Uterus (tissue), 3 donors: ENCODE measurements at regions not wholly inside any gene's neighbourhood (a gene's known extent, or its start where the extent isn't known, plus 50 kb on each side); places are given as distances from the start of the nearest gene placed in this dataset.

Source experiments
- DNase-seq, 2 donors: peaks; one replicate each; pipeline ENCODE4 v3.0.0-alpha.2; 2019 to 2020
- H3K27ac ChIP-seq, 2 donors: fragments of 200-600 bp; sonication (generic); 1 replicate in 1 of 2; 2 replicates in 1 of 2; pipeline ENCODE4 v1.5.1; 2016 to 2018
- H3K27me3 ChIP-seq, 2 donors: fragments of 200-600 bp; sonication (generic); one replicate each; pipeline ENCODE4 v1.5.1; 2018 to 2019; ENCODE audit warnings: control low read depth in 1 of 2
- H3K36me3 ChIP-seq, 2 donors: fragments of 200-600 bp; sonication (generic); one replicate each; pipeline ENCODE4 v1.5.1; 2019; ENCODE audit warnings: control low read depth in 1 of 2
- H3K4me1 ChIP-seq, 2 donors: fragments of 200-600 bp; sonication (generic); one replicate each; pipeline ENCODE4 v1.5.1; 2018 to 2019; ENCODE audit warnings: control low read depth in 1 of 2
- H3K4me3 ChIP-seq, 2 donors: fragments of 200-600 bp; sonication (generic); 1 replicate in 1 of 2; 2 replicates in 1 of 2; pipeline ENCODE4 v1.5.1; 2018 to 2019; ENCODE audit warnings: mild to moderate bottlenecking in 1 of 2
- H3K9me3 ChIP-seq, 2 donors: fragments of 200-600 bp; sonication (generic); one replicate each; pipeline ENCODE4 v1.5.1; 2019; ENCODE audit warnings: control low read depth in 1 of 2
- POLR2A ChIP-seq, 2 donors: fragments of 450-650 bp; IDR thresholded peaks; one replicate each; pipeline ENCODE4 v1.6.1; 2016; ENCODE audit warnings: antibody characterized with exemption in 2 of 2, mild to moderate bottlenecking in 1 of 2, moderate library complexity in 1 of 2
- intact Hi-C: fragments of 100-400 bp; cut with DNase I; formaldehyde crosslinking; loops from one replicate; pipeline ENCODE4 v1.15.1; 2023; ENCODE audit warnings: low total_unique reads
- TF ChIP-seq, protein P1 (sequence below), 4 experiments: fragments of 200-600 bp in 2 of 4; fragments of 450-650 bp in 2 of 4; sonication (generic) in 2 of 4; IDR thresholded peaks; one replicate each; pipeline ENCODE4 v1.5.1; 2016 to 2019; ENCODE audit warnings: antibody characterized with exemption in 4 of 4, mild to moderate bottlenecking in 2 of 4, moderate library complexity in 1 of 4
- donor health status: DM: yes; HTN: yes; CAD: no.

DNA sequence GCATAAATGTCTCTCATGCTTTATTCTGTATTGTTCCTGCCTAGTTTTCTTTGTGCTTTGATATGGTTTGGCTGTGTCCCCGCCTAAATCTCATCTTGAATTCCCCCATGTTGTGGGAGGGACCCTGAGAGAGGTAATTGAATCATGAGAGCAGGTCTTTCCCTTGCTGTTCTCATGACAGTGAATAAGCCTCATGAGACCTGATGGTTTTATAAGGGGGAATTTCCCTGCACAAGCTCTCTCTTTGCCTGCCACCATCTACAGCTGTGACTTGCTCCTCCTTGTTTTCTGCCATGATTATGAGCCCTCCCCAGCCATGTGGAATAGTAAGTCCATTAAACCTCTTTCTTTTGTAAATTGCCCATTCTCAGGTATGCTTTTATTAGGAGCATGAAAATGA, 1596.6 kb downstream of the SI start:
- no peak for TF ChIP-seq POLR2A (IDR thresholded peaks at IDR 0.05)
- TF ChIP-seq, protein P1, sequence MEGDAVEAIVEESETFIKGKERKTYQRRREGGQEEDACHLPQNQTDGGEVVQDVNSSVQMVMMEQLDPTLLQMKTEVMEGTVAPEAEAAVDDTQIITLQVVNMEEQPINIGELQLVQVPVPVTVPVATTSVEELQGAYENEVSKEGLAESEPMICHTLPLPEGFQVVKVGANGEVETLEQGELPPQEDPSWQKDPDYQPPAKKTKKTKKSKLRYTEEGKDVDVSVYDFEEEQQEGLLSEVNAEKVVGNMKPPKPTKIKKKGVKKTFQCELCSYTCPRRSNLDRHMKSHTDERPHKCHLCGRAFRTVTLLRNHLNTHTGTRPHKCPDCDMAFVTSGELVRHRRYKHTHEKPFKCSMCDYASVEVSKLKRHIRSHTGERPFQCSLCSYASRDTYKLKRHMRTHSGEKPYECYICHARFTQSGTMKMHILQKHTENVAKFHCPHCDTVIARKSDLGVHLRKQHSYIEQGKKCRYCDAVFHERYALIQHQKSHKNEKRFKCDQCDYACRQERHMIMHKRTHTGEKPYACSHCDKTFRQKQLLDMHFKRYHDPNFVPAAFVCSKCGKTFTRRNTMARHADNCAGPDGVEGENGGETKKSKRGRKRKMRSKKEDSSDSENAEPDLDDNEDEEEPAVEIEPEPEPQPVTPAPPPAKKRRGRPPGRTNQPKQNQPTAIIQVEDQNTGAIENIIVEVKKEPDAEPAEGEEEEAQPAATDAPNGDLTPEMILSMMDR (IDR thresholded peaks at IDR 0.05), result no peak
- no peak for DNase-seq
- no peak overlapping the region for H3K4me3 ChIP-seq
- no peaks in the 10 kb centered on the region for H3K9me3 ChIP-seq
- no peaks in the 10 kb centered on the region for H3K4me1 ChIP-seq
- intact Hi-C loops, result no loop called here
- H3K27ac ChIP-seq, result no peak overlapping the region
- H3K36me3 ChIP-seq, result no peaks in the 10 kb centered on the region
- no peaks in the 10 kb centered on the region for H3K27me3 ChIP-seq

DNA sequence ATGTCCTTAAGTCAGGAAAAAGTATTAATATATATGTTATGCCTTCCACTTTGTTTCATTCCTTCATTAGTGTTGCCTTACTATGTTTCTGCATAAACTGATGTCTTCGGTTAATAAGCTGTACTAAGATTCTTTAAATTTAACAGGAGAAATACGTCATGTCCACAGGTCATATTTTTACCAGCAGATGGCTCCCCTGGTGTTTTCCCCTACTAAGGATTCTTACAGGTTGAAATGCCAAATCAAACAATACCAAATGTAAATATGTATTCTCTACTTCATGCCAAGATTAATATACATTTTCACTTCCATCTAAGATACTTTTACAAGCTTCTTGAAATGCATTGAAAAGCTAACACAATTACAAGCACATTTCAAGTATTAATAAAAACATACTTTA, 1602.1 kb downstream of the SI start:
- TF ChIP-seq POLR2A (IDR thresholded peaks at IDR 0.05), result no peak
- TF ChIP-seq, protein P1 (IDR thresholded peaks at IDR 0.05), result no peak
- Histone ChIP-seq H3K27ac (no peak overlapping the region), H3K4me1 (no peaks in the 10 kb centered on the region), H3K4me3 (no peak overlapping the region), H3K27me3 (no peaks in the 10 kb centered on the region), H3K36me3 (no peaks in the 10 kb centered on the region), H3K9me3 (no peaks in the 10 kb centered on the region)
- DNase-seq, result no peak
- intact Hi-C loops, result no loop called here

DNA sequence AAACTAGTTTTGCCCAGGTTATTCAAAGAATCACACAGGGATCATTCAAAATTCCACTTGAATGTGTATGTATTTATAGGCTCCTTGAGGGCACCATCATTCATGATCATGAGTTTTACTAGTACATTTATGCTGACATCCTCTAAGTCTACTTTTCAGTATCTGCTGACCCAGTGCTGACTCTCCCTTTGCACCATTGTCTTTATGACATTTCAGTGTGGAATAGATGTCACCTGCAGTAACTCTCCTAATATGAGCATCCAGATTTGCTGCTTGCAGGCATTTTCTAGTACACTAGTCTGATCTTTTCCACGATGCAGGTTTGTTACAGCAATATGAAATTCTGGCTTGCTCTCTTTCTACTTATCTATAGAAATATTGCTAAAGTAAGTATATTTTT, 1603.5 kb downstream of the SI start:
- Histone ChIP-seq H3K9me3 (no peaks in the 10 kb centered on the region), H3K4me3 (no peak overlapping the region), H3K4me1 (no peaks in the 10 kb centered on the region), H3K27ac (no peak overlapping the region), H3K36me3 (no peaks in the 10 kb centered on the region), H3K27me3 (no peaks in the 10 kb centered on the region)
- no peak for DNase-seq
- TF ChIP-seq, protein P1 (IDR thresholded peaks at IDR 0.05), result no peak
- TF ChIP-seq POLR2A (IDR thresholded peaks at IDR 0.05), result no peak
- intact Hi-C loops, result no loop called here

DNA sequence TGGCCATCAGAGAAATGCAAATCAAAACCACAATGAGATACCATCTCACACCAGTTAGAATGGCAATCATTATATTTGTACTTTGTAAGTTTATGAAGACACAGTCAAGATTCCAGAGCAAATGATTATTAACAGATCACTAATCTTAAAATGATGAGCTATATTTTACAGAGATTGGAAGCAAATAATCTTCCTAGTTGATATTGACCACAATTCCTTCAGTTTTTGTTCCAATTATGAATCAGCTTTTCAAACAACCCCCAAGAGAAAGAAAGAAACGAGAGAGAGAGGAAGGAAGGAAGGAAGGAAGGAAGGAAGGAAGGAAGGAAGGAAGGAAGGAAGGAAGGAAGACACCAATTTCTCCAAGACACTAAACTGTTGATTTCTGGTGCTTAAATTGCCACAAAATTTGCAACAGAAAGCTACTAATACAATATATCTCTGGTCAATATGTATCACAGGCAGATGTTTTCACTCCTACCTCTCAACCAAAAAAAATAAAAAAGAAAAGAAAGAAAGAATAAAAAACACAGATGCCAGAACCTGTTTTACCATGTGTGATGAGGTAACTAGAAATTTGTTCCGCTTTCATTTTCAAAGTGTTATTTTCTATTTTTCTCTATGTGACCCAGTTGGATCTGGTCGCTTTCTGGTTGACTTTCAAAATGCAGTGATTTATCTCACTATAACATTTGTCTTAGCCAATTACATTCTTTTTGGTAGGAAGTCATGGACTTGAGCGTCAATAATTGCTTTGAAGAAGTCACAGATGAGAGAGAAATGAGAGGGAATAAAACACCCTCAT, 1609.6 kb downstream of the SI start:
- no peak for DNase-seq
- H3K36me3 ChIP-seq, result no peaks in the 10 kb centered on the region
- H3K9me3 ChIP-seq, result no peaks in the 10 kb centered on the region
- TF ChIP-seq POLR2A (IDR thresholded peaks at IDR 0.05), result no peak
- TF ChIP-seq, protein P1 (IDR thresholded peaks at IDR 0.05), result no peak
- intact Hi-C loops, result no loop called here
- H3K27ac ChIP-seq, result no peak overlapping the region
- H3K27me3 ChIP-seq, result no peaks in the 10 kb centered on the region
- no peaks in the 10 kb centered on the region for H3K4me1 ChIP-seq
- no peak overlapping the region for H3K4me3 ChIP-seq

DNA sequence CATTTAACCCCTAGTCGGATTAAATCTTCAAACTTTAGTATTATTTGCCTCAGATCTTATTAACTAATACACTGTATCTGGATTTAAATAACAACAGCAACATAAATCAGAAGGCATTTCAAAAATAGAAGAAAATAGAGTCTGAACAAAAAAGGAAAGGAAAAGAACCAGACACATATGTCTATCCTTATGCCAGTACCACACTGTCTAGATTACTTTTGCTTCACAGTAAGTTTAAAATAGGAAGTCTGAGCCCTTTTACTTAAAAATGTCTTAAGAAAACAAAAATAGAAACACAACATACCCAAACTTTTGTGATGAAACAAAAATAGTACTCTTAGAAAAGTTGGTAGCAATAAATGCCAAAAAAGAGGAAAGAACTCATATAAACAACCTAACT, 1615.8 kb downstream of the SI start:
- no peak for TF ChIP-seq POLR2A (IDR thresholded peaks at IDR 0.05)
- TF ChIP-seq, protein P1 (IDR thresholded peaks at IDR 0.05), result no peak
- no peak for DNase-seq
- H3K36me3 ChIP-seq, result no peaks in the 10 kb centered on the region
- H3K4me3 ChIP-seq, result no peak overlapping the region
- H3K27ac ChIP-seq, result no peak overlapping the region
- no peaks in the 10 kb centered on the region for H3K9me3 ChIP-seq
- H3K4me1 ChIP-seq, result no peaks in the 10 kb centered on the region
- intact Hi-C loops, result no loop called here
- H3K27me3 ChIP-seq, result no peaks in the 10 kb centered on the region
